ENCODE measurements at regions not wholly inside any gene's neighbourhood (a gene's known extent, or its start where the extent isn't known, plus 50 kb on each side); places are given as distances from the start of the nearest gene placed in this dataset.

DNA sequence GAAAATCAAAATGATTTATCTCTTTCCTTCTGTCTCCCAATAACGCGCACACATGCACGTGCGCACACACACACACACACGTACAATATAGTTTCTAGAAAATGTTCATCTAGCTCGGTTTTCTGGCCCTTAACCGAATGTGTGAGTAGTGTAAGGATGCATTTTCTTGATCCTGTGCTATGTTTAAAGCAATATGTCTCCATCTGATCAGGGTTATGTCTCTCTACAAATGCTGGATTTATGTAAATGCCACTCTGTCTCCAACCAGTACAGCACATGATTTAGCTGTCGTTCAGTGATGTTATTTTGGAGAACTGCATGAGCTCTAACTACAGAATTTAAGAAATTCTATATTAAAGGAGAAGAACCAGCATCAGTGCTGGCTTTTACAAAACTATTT is 198.0 kb downstream of the TJP1 start:
- H2AK5ac ChIP-seq (ENCODE audit: low read length): no peak overlapping the region
- WGBS (ENCODE audit: extremely low coverage, insufficient coverage, insufficient read length): no CpG with 5 or more reads among the region's 8 CpGs
- no peak for DNase-seq

GRCh38 chr15:29623116-29623639 is 199.1 kb downstream of the TJP1 start:
- H4K8ac ChIP-seq (ENCODE audit: low read depth, low read length): no peak overlapping the region
- no peak overlapping the region for H2BK12ac ChIP-seq (ENCODE audit: low read length)
- H3K4me3 ChIP-seq (ENCODE audit: low read depth, low read length): no peak overlapping the region
- H3K27me3 ChIP-seq (ENCODE audit: insufficient read depth, low read length): no peaks in the 10 kb centered on the region
- no CpG with 5 or more reads among the region's 6 CpGs for WGBS (ENCODE audit: extremely low coverage, insufficient coverage, insufficient read length)
- no peak overlapping the region for H2AK5ac ChIP-seq (ENCODE audit: low read length)
- H3K14ac ChIP-seq (ENCODE audit: low read length): no peak overlapping the region
- H3K9ac ChIP-seq (ENCODE audit: low read length): no peak overlapping the region
- no peak overlapping the region for H2BK5ac ChIP-seq (ENCODE audit: low read depth, low read length, poor library complexity)
- no peaks in the 10 kb centered on the region for H3K79me1 ChIP-seq (ENCODE audit: low read length)
- no peak overlapping the region for H4K91ac ChIP-seq (ENCODE audit: low read depth, low read length)
- no peak for DNase-seq
- H3K9me3 ChIP-seq (ENCODE audit: insufficient read depth, low read depth, low read length): no peaks in the 10 kb centered on the region
- H3K27ac ChIP-seq (ENCODE audit: low read depth, low read length): no peak overlapping the region
- no peak overlapping the region for H2BK120ac ChIP-seq (ENCODE audit: insufficient read depth, low read length, poor library complexity)
- no peak overlapping the region for H3K4ac ChIP-seq (ENCODE audit: low read depth, low read length)
- H2AFZ ChIP-seq (ENCODE audit: insufficient read depth, low read length, poor library complexity): no peak overlapping the region
- no peak overlapping the region for H3K23ac ChIP-seq (ENCODE audit: low read length)
- H3K4me1 ChIP-seq (ENCODE audit: control insufficient read depth in 1 of 2, insufficient read depth in 2 of 2, low read length in 2 of 2): no peaks in the 10 kb centered on the region
- no peak overlapping the region for H4K12ac ChIP-seq (ENCODE audit: low read depth, low read length)
- H3K18ac ChIP-seq (ENCODE audit: low read length): no peak overlapping the region
- no peaks in the 10 kb centered on the region for H3K36me3 ChIP-seq (ENCODE audit: control insufficient read depth in 1 of 2, insufficient read depth in 2 of 2, low read length in 2 of 2)
- no peaks in the 10 kb centered on the region for H3K79me2 ChIP-seq (ENCODE audit: control insufficient read depth, insufficient read depth, low read length, poor library complexity)
- H3K4me2 ChIP-seq (ENCODE audit: low read length): no peak overlapping the region

More for the DNA sequence above, 198.0 kb downstream of the TJP1 start:
- Histone ChIP-seq H2AFZ (ENCODE audit: insufficient read depth, low read length, poor library complexity) (no peak overlapping the region), H2BK12ac (ENCODE audit: low read length) (no peak overlapping the region), H3K4ac (ENCODE audit: low read depth, low read length) (no peak overlapping the region), H4K8ac (ENCODE audit: low read depth, low read length) (no peak overlapping the region), H3K23ac (ENCODE audit: low read length) (no peak overlapping the region), H3K79me2 (ENCODE audit: control insufficient read depth, insufficient read depth, low read length, poor library complexity) (no peaks in the 10 kb centered on the region), H3K27ac (ENCODE audit: low read depth, low read length) (no peak overlapping the region), H3K79me1 (ENCODE audit: low read length) (no peaks in the 10 kb centered on the region), H3K4me3 (ENCODE audit: low read depth, low read length) (no peak overlapping the region), H2BK120ac (ENCODE audit: insufficient read depth, low read length, poor library complexity) (no peak overlapping the region), H3K36me3 (ENCODE audit: control insufficient read depth in 1 of 2, insufficient read depth in 2 of 2, low read length in 2 of 2) (no peaks in the 10 kb centered on the region), H4K91ac (ENCODE audit: low read depth, low read length) (no peak overlapping the region), H3K4me1 (ENCODE audit: control insufficient read depth in 1 of 2, insufficient read depth in 2 of 2, low read length in 2 of 2) (no peaks in the 10 kb centered on the region), H3K27me3 (ENCODE audit: insufficient read depth, low read length) (no peaks in the 10 kb centered on the region), H3K18ac (ENCODE audit: low read length) (no peak overlapping the region), H4K12ac (ENCODE audit: low read depth, low read length) (no peak overlapping the region), H3K9me3 (ENCODE audit: insufficient read depth, low read depth, low read length) (no peaks in the 10 kb centered on the region), H2BK5ac (ENCODE audit: low read depth, low read length, poor library complexity) (no peak overlapping the region), H3K4me2 (ENCODE audit: low read length) (no peak overlapping the region), H3K9ac (ENCODE audit: low read length) (no peak overlapping the region), H3K14ac (ENCODE audit: low read length) (no peak overlapping the region)

GRCh38 chr15:29622637-29623036 is 199.6 kb downstream of the TJP1 start:
- no peak overlapping the region for H2BK120ac ChIP-seq (ENCODE audit: insufficient read depth, low read length, poor library complexity)
- H4K8ac ChIP-seq (ENCODE audit: low read depth, low read length): no peak overlapping the region
- H3K4me1 ChIP-seq (ENCODE audit: control insufficient read depth in 1 of 2, insufficient read depth in 2 of 2, low read length in 2 of 2): no peaks in the 10 kb centered on the region
- no peak overlapping the region for H3K18ac ChIP-seq (ENCODE audit: low read length)
- no peak overlapping the region for H4K12ac ChIP-seq (ENCODE audit: low read depth, low read length)
- no peak overlapping the region for H3K9ac ChIP-seq (ENCODE audit: low read length)
- H3K27ac ChIP-seq (ENCODE audit: low read depth, low read length): no peak overlapping the region
- no peaks in the 10 kb centered on the region for H3K9me3 ChIP-seq (ENCODE audit: insufficient read depth, low read depth, low read length)
- no peaks in the 10 kb centered on the region for H3K79me1 ChIP-seq (ENCODE audit: low read length)
- H3K79me2 ChIP-seq (ENCODE audit: control insufficient read depth, insufficient read depth, low read length, poor library complexity): no peaks in the 10 kb centered on the region
- no peak overlapping the region for H2AK5ac ChIP-seq (ENCODE audit: low read length)
- H3K14ac ChIP-seq (ENCODE audit: low read length): no peak overlapping the region
- DNase-seq: no peak
- H2AFZ ChIP-seq (ENCODE audit: insufficient read depth, low read length, poor library complexity): no peak overlapping the region
- H3K36me3 ChIP-seq (ENCODE audit: control insufficient read depth in 1 of 2, insufficient read depth in 2 of 2, low read length in 2 of 2): no peaks in the 10 kb centered on the region
- no peak overlapping the region for H3K23ac ChIP-seq (ENCODE audit: low read length)
- H4K91ac ChIP-seq (ENCODE audit: low read depth, low read length): no peak overlapping the region
- H2BK5ac ChIP-seq (ENCODE audit: low read depth, low read length, poor library complexity): no peak overlapping the region
- WGBS (ENCODE audit: extremely low coverage, insufficient coverage, insufficient read length): no CpG with 5 or more reads among the region's 7 CpGs
- no peak overlapping the region for H2BK12ac ChIP-seq (ENCODE audit: low read length)
- no peak overlapping the region for H3K4me2 ChIP-seq (ENCODE audit: low read length)
- no peak overlapping the region for H3K4ac ChIP-seq (ENCODE audit: low read depth, low read length)
- H3K27me3 ChIP-seq (ENCODE audit: insufficient read depth, low read length): no peaks in the 10 kb centered on the region
- H3K4me3 ChIP-seq (ENCODE audit: low read depth, low read length): no peak overlapping the region

DNA sequence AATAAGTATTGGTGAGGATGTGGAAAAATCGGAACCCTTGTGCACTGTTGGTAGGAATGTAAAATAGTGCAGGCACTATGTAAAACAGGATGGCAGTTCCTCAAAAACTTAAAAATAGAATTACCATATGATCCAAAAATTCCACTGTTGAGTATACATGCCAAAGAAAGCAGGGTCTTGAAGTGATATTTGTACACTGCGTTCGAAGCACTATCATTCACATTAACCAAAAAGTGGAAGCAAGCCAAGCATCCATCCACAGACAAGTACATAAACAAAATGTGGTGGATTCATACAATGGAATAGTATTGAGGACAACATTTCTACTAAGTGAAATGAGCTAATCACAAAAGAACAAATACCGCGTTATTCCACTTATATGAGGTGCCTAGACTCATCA is 200.7 kb downstream of the TJP1 start:
- Histone ChIP-seq H3K4me1 (ENCODE audit: control insufficient read depth in 1 of 2, insufficient read depth in 2 of 2, low read length in 2 of 2) (no peaks in the 10 kb centered on the region), H3K79me2 (ENCODE audit: control insufficient read depth, insufficient read depth, low read length, poor library complexity) (no peaks in the 10 kb centered on the region), H2AFZ (ENCODE audit: insufficient read depth, low read length, poor library complexity) (no peak overlapping the region), H3K27me3 (ENCODE audit: insufficient read depth, low read length) (no peaks in the 10 kb centered on the region), H3K27ac (ENCODE audit: low read depth, low read length) (no peak overlapping the region), H3K36me3 (ENCODE audit: control insufficient read depth in 1 of 2, insufficient read depth in 2 of 2, low read length in 2 of 2) (no peaks in the 10 kb centered on the region), H3K18ac (ENCODE audit: low read length) (no peak overlapping the region), H3K4me2 (ENCODE audit: low read length) (no peak overlapping the region), H4K91ac (ENCODE audit: low read depth, low read length) (no peak overlapping the region), H2AK5ac (ENCODE audit: low read length) (no peak overlapping the region), H2BK12ac (ENCODE audit: low read length) (no peak overlapping the region), H3K79me1 (ENCODE audit: low read length) (no peaks in the 10 kb centered on the region), H4K12ac (ENCODE audit: low read depth, low read length) (no peak overlapping the region), H3K4ac (ENCODE audit: low read depth, low read length) (no peak overlapping the region), H3K9ac (ENCODE audit: low read length) (no peak overlapping the region), H3K9me3 (ENCODE audit: insufficient read depth, low read depth, low read length) (no peaks in the 10 kb centered on the region), H2BK5ac (ENCODE audit: low read depth, low read length, poor library complexity) (no peak overlapping the region), H3K4me3 (ENCODE audit: low read depth, low read length) (no peak overlapping the region), H3K14ac (ENCODE audit: low read length) (no peak overlapping the region), H2BK120ac (ENCODE audit: insufficient read depth, low read length, poor library complexity) (no peak overlapping the region), H3K23ac (ENCODE audit: low read length) (no peak overlapping the region), H4K8ac (ENCODE audit: low read depth, low read length) (no peak overlapping the region)
- WGBS (ENCODE audit: extremely low coverage, insufficient coverage, insufficient read length): no CpG with 5 or more reads among the region's 5 CpGs
- no peak for DNase-seq
